ENCODE measurements at regions not wholly inside any gene's neighbourhood (a gene's known extent, or its start where the extent isn't known, plus 50 kb on each side); places are given as distances from the start of the nearest gene placed in this dataset.

DNA sequence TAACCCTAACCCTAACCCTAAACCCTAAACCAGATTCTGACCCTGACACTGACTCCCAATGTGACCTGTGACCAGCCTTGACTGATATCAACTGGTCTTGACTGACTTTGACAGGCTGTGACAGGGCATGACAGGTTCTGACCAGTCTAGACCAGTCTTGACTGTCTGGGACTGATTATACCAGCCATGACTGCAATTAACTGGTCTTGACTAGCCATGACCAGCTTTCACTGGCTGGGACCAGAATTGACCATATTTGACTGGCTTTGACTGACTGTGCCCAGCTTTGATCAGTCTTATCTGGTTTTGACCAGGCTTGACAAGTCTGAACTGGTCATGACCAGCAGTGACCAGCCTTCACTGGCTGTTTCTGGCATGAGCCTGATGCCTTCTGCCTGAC, 95.5 kb downstream of the BMP15 start:
- TF ChIP-seq POLR2A (IDR thresholded peaks at IDR 0.05): no peak
- no peak for TF ChIP-seq POLR2AphosphoS5 (IDR thresholded peaks at IDR 0.05)
- TF ChIP-seq, protein P1, sequence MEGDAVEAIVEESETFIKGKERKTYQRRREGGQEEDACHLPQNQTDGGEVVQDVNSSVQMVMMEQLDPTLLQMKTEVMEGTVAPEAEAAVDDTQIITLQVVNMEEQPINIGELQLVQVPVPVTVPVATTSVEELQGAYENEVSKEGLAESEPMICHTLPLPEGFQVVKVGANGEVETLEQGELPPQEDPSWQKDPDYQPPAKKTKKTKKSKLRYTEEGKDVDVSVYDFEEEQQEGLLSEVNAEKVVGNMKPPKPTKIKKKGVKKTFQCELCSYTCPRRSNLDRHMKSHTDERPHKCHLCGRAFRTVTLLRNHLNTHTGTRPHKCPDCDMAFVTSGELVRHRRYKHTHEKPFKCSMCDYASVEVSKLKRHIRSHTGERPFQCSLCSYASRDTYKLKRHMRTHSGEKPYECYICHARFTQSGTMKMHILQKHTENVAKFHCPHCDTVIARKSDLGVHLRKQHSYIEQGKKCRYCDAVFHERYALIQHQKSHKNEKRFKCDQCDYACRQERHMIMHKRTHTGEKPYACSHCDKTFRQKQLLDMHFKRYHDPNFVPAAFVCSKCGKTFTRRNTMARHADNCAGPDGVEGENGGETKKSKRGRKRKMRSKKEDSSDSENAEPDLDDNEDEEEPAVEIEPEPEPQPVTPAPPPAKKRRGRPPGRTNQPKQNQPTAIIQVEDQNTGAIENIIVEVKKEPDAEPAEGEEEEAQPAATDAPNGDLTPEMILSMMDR (IDR thresholded peaks at IDR 0.05): no peak
- TF ChIP-seq EP300 (IDR thresholded peaks at IDR 0.05; ENCODE audit: low read depth): no peak
- intact Hi-C loops (cut with DNase I; ENCODE audit: low total_unique reads) (no loop called here), in situ Hi-C loops (cut with MboI; ENCODE audit: low pct_ligation_motif_present in 1 of 4, low pct_unique_long_range_greater_than_20kb in 1 of 4, low sequenced_read_pairs in 3 of 4) (no loop called here)
- no peaks in the 10 kb centered on the region for H3K9me3 ChIP-seq
- no peak for DNase-seq
- no peak overlapping the region for H3K27ac ChIP-seq
- H3K36me3 ChIP-seq: no peaks in the 10 kb centered on the region
- H3K4me3 ChIP-seq: no peak overlapping the region
- H3K4me1 ChIP-seq: no peaks in the 10 kb centered on the region
- no peaks in the 10 kb centered on the region for H3K27me3 ChIP-seq

DNA sequence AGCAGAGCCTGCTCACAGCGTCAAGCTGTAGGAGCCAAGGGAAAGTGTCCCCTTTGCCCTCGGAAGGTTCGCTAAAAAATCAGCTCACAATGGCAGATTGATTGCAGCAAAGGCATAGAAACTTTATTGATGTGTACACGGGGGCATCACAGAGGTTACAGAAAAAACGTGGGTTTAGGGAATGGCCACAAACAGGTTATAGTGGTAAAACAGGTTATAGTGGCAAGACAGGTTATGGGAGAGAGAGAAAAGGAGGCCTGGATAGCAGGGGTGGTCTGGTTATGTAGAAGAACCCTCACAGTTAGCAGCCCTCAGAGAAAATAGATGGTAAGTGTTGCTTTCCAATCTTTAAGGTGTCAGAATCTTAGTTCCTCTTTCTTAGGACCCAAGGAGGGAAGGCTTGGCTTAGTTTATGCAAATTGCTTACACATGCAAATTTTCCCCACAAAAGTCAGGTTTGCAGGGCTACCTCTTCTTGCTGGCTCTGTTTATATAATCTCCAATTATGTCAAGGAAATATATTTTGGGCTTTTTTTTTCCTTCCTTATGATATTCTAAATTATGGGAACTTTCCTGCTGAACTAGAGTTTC, 113.7 kb downstream of the BMP15 start:
- 36 to 40% methylated on average over 3 to 5 of the region's 5 CpGs for WGBS, 2 donors (ENCODE audit: low coverage in 1 of 2)
- no peaks in the 10 kb centered on the region for H3K36me3 ChIP-seq
- intact Hi-C loops (cut with DNase I; ENCODE audit: low total_unique reads): no loop called here
- no peak for TF ChIP-seq POLR2AphosphoS5 (IDR thresholded peaks at IDR 0.05)
- no peak for TF ChIP-seq EP300 (IDR thresholded peaks at IDR 0.05; ENCODE audit: low read depth)
- TF ChIP-seq, protein P1 (IDR thresholded peaks at IDR 0.05): no peak
- no peak for TF ChIP-seq POLR2A (IDR thresholded peaks at IDR 0.05)
- in situ Hi-C loops (cut with MboI; ENCODE audit: low pct_ligation_motif_present in 1 of 4, low pct_unique_long_range_greater_than_20kb in 1 of 4, low sequenced_read_pairs in 3 of 4): no loop called here
- no peaks in the 10 kb centered on the region for H3K4me1 ChIP-seq
- H3K4me3 ChIP-seq: no peak overlapping the region
- no peaks in the 10 kb centered on the region for H3K9me3 ChIP-seq
- no peak for DNase-seq
- no peak overlapping the region for H3K27ac ChIP-seq
- H3K27me3 ChIP-seq: no peaks in the 10 kb centered on the region

DNA sequence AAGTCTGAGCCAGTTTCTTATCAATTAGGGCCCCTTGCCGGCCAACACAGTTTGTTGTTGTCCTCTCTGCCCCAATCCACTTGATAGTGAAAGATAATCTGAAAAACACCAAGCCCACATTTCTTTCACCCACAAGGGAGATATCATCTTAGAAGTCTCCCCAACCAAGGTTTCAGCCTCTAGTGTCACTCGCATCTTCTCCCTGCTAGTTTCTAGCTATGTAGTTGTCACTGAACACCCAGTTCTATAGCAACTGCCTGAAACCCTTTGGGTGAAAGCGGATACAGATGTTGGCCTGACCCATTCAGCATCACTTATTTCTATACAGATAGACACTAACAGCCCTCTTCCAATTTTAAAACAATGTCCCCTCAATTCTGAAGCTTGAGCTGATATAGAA, 116.3 kb downstream of the BMP15 start:
- 72% methylated on average over 3 of the region's 3 CpGs; no CpG with 5 or more reads in 1 of the 2 donors for WGBS, 2 donors (ENCODE audit: low coverage in 1 of 2)
- no peaks in the 10 kb centered on the region for H3K36me3 ChIP-seq
- H3K27me3 ChIP-seq: no peaks in the 10 kb centered on the region
- intact Hi-C loops (cut with DNase I; ENCODE audit: low total_unique reads) (no loop called here), in situ Hi-C loops (cut with MboI; ENCODE audit: low pct_ligation_motif_present in 1 of 4, low pct_unique_long_range_greater_than_20kb in 1 of 4, low sequenced_read_pairs in 3 of 4) (no loop called here)
- no peaks in the 10 kb centered on the region for H3K4me1 ChIP-seq
- TF ChIP-seq, protein P1 (IDR thresholded peaks at IDR 0.05): no peak
- no peak for TF ChIP-seq POLR2AphosphoS5 (IDR thresholded peaks at IDR 0.05)
- no peak for TF ChIP-seq POLR2A (IDR thresholded peaks at IDR 0.05)
- no peak for TF ChIP-seq EP300 (IDR thresholded peaks at IDR 0.05; ENCODE audit: low read depth)
- no peak overlapping the region for H3K4me3 ChIP-seq
- DNase-seq: no peak
- no peaks in the 10 kb centered on the region for H3K9me3 ChIP-seq
- H3K27ac ChIP-seq: no peak overlapping the region

DNA sequence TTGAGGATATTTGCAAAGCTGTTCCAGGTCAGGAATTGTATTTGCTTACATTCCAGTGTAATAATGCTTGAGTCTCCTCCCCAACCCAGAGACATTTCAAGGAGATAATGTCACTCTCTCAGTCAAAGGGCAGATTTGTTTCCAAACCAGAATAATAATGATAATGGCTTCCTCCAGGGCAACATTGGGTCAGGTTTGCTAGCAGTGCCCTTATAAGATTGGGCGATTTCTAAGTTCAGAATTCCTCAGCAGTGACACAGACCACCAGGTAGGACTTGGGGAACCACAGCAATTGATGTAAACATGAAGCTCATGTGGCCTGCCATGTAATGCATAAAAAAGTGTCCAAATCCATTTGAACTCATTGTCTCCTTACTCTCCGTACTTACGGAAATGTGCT, 125.2 kb downstream of the BMP15 start:
- no peak for DNase-seq
- H3K27me3 ChIP-seq: no peaks in the 10 kb centered on the region
- H3K9me3 ChIP-seq: no peaks in the 10 kb centered on the region
- no peak for TF ChIP-seq EP300 (IDR thresholded peaks at IDR 0.05; ENCODE audit: low read depth)
- TF ChIP-seq POLR2AphosphoS5 (IDR thresholded peaks at IDR 0.05): no peak
- TF ChIP-seq, protein P1 (IDR thresholded peaks at IDR 0.05): no peak
- no peak for TF ChIP-seq POLR2A (IDR thresholded peaks at IDR 0.05)
- H3K36me3 ChIP-seq: no peaks in the 10 kb centered on the region
- H3K4me1 ChIP-seq: no peaks in the 10 kb centered on the region
- WGBS, 2 donors (ENCODE audit: low coverage in 1 of 2): 67% methylated on average over 3 of the region's 3 CpGs; no CpG with 5 or more reads in 1 of the 2 donors
- in situ Hi-C loops (cut with MboI; ENCODE audit: low pct_ligation_motif_present in 1 of 4, low pct_unique_long_range_greater_than_20kb in 1 of 4, low sequenced_read_pairs in 3 of 4) (no loop called here), intact Hi-C loops (cut with DNase I; ENCODE audit: low total_unique reads) (no loop called here)
- H3K27ac ChIP-seq: no peak overlapping the region
- H3K4me3 ChIP-seq: no peak overlapping the region
